K562 (cell line): ENCODE measurements at regions not wholly inside any gene's neighbourhood (a gene's known extent, or its start where the extent isn't known, plus 50 kb on each side); places are given as distances from the start of the nearest gene placed in this dataset.

Experiments
- BDP1 ChIP-seq: IDR thresholded peaks from 3 replicates; pipeline ENCODE4 v1.6.1; 2011; ENCODE audit not compliant: insufficient read length, insufficient read depth
- CREB1 ChIP-seq, 2 experiments: sonication (generic) in 1 of 2; formaldehyde crosslinking in 1 of 2; IDR thresholded peaks; 2 replicates each; pipeline versions ENCODE4 v1.6.1 to v1.8.0; 2012 to 2022; ENCODE audit warnings: inconsistent platforms in 1 of 2, mild to moderate bottlenecking in 1 of 2, missing genetic modification reagents in 1 of 2, moderate library complexity in 1 of 2
- CSDE1 ChIP-seq, 2 experiments: fragments of 450-650 bp; IDR thresholded peaks; 2 replicates each; pipeline ENCODE4 v1.6.1; 2016; ENCODE audit warnings: mild to moderate bottlenecking in 1 of 2
- DACH1 ChIP-seq: fragments of 450-650 bp; IDR thresholded peaks from 2 replicates; pipeline ENCODE4 v1.6.1; 2018; ENCODE audit not compliant: partially characterized antibody
- ELF4 ChIP-seq: fragments of 450-650 bp; formaldehyde crosslinking; IDR thresholded peaks from 2 replicates; pipeline ENCODE4 v1.4.0; 2022; ENCODE audit warnings: missing genetic modification characterization
- EWSR1 ChIP-seq: fragments of 450-650 bp; IDR thresholded peaks from 2 replicates; pipeline ENCODE4 v1.6.1; 2018; ENCODE audit warnings: borderline replicate concordance, mild to moderate bottlenecking, low read depth, moderate library complexity; ENCODE audit not compliant: partially characterized antibody
- HEY1 ChIP-seq: fragments of 250-450 bp; sonication (Bioruptor Pico); IDR thresholded peaks from 2 replicates; pipeline ENCODE4 v1.5.0; 2020; ENCODE audit warnings: mild to moderate bottlenecking, moderate library complexity, borderline replicate concordance
- HMGN3 ChIP-seq: IDR thresholded peaks from 2 replicates; pipeline ENCODE4 v1.6.1; 2011; ENCODE audit warnings: borderline replicate concordance, low read depth, mild to moderate bottlenecking, mixed read lengths, low read length; ENCODE audit not compliant: insufficient read length; ENCODE audit errors: extremely low read depth
- KDM1A ChIP-seq, 2 experiments: fragments of 450-650 bp; IDR thresholded peaks; 2 replicates each; pipeline ENCODE4 v1.6.1; 2016; ENCODE audit warnings: mild to moderate bottlenecking in 2 of 2
- NR3C1 ChIP-seq: sonication (generic); formaldehyde crosslinking; IDR thresholded peaks from 2 replicates; pipeline ENCODE4 v1.8.1; 2022; ENCODE audit warnings: missing genetic modification reagents
- RFX1 ChIP-seq: fragments of 450-650 bp; IDR thresholded peaks from 2 replicates; pipeline ENCODE4 v1.6.1; 2016; ENCODE audit warnings: mild to moderate bottlenecking, moderate library complexity
- STAT5A ChIP-seq: IDR thresholded peaks from 2 replicates; pipeline ENCODE4 v1.6.1; 2012; ENCODE audit warnings: low read length, inconsistent platforms, borderline replicate concordance
- ZFPM2 ChIP-seq: fragments of 250-450 bp; sonication (Bioruptor Pico); IDR thresholded peaks from 2 replicates; pipeline ENCODE4 v1.5.1; 2022; ENCODE audit warnings: mild to moderate bottlenecking
- ZNF507 ChIP-seq: conservative IDR thresholded peaks from 2 replicates; pipeline ENCODE4 v1.6.1; 2017; ENCODE audit warnings: missing genetic modification characterization, missing compliant biosample characterization
- ZNF707 ChIP-seq: fragments of 250-450 bp; sonication (Bioruptor Pico); conservative IDR thresholded peaks from 2 replicates; pipeline ENCODE4 v1.8.0; 2022; ENCODE audit warnings: inconsistent platforms, mild to moderate bottlenecking, moderate library complexity
- TF ChIP-seq, protein P1 (sequence below): fragments of 450-650 bp; conservative IDR thresholded peaks from 2 replicates; pipeline ENCODE4 v1.6.1; 2016; ENCODE audit warnings: missing genetic modification characterization, low read depth, mild to moderate bottlenecking, control low read depth, missing compliant biosample characterization
- TF ChIP-seq, protein P2 (sequence below): sonication (generic); formaldehyde crosslinking; IDR thresholded peaks from 2 replicates; pipeline ENCODE4 v1.8.1; 2023; ENCODE audit warnings: missing genetic modification reagents, mild to moderate bottlenecking, borderline replicate concordance
- TF ChIP-seq, protein P3 (sequence below), 2 experiments: fragments of 450-650 bp; IDR thresholded peaks; 2 replicates each; pipeline ENCODE4 v1.6.1; 2018; ENCODE audit warnings: mild to moderate bottlenecking in 2 of 2, low read depth in 1 of 2; ENCODE audit not compliant: partially characterized antibody in 2 of 2

DNA sequence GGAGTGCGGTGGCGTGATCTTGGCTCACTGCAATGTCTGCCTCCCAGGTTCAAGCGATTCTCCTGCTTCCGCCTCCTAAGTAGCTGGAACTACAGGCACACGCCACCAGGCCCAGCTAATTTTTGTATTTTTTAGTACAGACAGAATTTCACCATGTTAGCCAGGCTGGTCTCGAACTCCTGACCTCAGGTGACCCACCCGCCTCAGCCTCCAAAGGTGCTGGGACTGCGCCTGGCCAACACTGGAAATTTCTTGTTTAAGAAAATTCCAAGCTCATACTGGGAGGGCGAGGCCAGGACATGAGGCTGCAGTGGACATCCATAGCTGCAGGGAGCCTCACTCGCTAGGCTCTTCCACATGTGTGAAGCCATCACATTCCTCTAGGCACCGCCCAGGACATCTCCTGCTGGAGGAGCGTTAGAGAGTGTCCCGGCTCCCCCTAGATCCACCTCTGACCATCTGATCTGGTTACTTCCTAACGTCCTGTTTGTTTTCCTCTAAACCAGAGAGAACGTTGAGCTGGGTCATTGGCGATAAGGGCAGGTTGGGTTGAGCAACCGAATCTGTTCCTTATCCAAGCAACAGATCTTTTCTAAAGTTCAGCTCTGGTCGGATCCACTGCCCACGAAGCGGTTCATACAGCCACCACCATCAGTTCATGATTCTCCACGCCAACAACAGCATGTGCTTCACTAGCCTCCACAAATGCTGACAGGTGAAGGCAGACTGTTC is 108.2 kb upstream of the MED13L start (continued):
- TF ChIP-seq ZNF707 (CRISPR knock-in tag) (no peak), HEY1 (CRISPR knock-in tag) (no peak), HMGN3 (no peak), RFX1 (no peak), CSDE1 (IDR thresholded peaks at IDR 0.05) (no peak), ELF4 (peak; percentile 81; the same call in 1 of the 2 replicates), ZNF507 (tag) (no peak), STAT5A (peak; percentile 74; the same call in 1 of the 2 replicates), NR3C1 (CRISPR knock-in tag) (no peak), BDP1 (no peak), ZFPM2 (no peak), EWSR1 (no peak), CREB1 (IDR thresholded peaks at IDR 0.05) (no peak), CREB1 (CRISPR knock-in tag; IDR thresholded peaks at IDR 0.05) (no peak), DACH1 (peak; percentile 68), KDM1A (IDR thresholded peaks at IDR 0.05) (peak; percentile 93 to 94)
- TF ChIP-seq, protein P1, sequence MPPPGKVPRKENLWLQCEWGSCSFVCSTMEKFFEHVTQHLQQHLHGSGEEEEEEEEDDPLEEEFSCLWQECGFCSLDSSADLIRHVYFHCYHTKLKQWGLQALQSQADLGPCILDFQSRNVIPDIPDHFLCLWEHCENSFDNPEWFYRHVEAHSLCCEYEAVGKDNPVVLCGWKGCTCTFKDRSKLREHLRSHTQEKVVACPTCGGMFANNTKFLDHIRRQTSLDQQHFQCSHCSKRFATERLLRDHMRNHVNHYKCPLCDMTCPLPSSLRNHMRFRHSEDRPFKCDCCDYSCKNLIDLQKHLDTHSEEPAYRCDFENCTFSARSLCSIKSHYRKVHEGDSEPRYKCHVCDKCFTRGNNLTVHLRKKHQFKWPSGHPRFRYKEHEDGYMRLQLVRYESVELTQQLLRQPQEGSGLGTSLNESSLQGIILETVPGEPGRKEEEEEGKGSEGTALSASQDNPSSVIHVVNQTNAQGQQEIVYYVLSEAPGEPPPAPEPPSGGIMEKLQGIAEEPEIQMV, result no peak
- TF ChIP-seq, protein P2, sequence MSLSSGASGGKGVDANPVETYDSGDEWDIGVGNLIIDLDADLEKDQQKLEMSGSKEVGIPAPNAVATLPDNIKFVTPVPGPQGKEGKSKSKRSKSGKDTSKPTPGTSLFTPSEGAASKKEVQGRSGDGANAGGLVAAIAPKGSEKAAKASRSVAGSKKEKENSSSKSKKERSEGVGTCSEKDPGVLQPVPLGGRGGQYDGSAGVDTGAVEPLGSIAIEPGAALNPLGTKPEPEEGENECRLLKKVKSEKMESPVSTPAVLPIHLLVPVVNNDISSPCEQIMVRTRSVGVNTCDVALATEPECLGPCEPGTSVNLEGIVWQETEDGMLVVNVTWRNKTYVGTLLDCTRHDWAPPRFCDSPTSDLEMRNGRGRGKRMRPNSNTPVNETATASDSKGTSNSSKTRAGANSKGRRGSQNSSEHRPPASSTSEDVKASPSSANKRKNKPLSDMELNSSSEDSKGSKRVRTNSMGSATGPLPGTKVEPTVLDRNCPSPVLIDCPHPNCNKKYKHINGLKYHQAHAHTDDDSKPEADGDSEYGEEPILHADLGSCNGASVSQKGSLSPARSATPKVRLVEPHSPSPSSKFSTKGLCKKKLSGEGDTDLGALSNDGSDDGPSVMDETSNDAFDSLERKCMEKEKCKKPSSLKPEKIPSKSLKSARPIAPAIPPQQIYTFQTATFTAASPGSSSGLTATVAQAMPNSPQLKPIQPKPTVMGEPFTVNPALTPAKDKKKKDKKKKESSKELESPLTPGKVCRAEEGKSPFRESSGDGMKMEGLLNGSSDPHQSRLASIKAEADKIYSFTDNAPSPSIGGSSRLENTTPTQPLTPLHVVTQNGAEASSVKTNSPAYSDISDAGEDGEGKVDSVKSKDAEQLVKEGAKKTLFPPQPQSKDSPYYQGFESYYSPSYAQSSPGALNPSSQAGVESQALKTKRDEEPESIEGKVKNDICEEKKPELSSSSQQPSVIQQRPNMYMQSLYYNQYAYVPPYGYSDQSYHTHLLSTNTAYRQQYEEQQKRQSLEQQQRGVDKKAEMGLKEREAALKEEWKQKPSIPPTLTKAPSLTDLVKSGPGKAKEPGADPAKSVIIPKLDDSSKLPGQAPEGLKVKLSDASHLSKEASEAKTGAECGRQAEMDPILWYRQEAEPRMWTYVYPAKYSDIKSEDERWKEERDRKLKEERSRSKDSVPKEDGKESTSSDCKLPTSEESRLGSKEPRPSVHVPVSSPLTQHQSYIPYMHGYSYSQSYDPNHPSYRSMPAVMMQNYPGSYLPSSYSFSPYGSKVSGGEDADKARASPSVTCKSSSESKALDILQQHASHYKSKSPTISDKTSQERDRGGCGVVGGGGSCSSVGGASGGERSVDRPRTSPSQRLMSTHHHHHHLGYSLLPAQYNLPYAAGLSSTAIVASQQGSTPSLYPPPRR (CRISPR knock-in tag), result no peak
- TF ChIP-seq, protein P3, sequence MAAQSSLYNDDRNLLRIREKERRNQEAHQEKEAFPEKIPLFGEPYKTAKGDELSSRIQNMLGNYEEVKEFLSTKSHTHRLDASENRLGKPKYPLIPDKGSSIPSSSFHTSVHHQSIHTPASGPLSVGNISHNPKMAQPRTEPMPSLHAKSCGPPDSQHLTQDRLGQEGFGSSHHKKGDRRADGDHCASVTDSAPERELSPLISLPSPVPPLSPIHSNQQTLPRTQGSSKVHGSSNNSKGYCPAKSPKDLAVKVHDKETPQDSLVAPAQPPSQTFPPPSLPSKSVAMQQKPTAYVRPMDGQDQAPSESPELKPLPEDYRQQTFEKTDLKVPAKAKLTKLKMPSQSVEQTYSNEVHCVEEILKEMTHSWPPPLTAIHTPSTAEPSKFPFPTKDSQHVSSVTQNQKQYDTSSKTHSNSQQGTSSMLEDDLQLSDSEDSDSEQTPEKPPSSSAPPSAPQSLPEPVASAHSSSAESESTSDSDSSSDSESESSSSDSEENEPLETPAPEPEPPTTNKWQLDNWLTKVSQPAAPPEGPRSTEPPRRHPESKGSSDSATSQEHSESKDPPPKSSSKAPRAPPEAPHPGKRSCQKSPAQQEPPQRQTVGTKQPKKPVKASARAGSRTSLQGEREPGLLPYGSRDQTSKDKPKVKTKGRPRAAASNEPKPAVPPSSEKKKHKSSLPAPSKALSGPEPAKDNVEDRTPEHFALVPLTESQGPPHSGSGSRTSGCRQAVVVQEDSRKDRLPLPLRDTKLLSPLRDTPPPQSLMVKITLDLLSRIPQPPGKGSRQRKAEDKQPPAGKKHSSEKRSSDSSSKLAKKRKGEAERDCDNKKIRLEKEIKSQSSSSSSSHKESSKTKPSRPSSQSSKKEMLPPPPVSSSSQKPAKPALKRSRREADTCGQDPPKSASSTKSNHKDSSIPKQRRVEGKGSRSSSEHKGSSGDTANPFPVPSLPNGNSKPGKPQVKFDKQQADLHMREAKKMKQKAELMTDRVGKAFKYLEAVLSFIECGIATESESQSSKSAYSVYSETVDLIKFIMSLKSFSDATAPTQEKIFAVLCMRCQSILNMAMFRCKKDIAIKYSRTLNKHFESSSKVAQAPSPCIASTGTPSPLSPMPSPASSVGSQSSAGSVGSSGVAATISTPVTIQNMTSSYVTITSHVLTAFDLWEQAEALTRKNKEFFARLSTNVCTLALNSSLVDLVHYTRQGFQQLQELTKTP (IDR thresholded peaks at IDR 0.05; ENCODE audit: low read depth in 1 of 2, partially characterized antibody in 2 of 2), result peak in 1 of 2 experiments; percentile 78
